Type B pancreatic cell (in vitro differentiated cells): ENCODE measurements at regions not wholly inside any gene's neighbourhood (a gene's known extent, or its start where the extent isn't known, plus 50 kb on each side); places are given as distances from the start of the nearest gene placed in this dataset.

ENCODE experiments used
- DNase-seq: peaks from one replicate; pipeline ENCODE4 v3.0.0; 2021; ENCODE audit warnings: mixed read lengths; ENCODE audit not compliant: unreplicated experiment; ENCODE audit errors: extremely low spot score
- H3K27ac Mint-ChIP-seq: 2 replicates; pipeline ENCODE4 v1.8.0; 2021; ENCODE audit warnings: mild to moderate bottlenecking, mixed read lengths
- H3K27me3 Mint-ChIP-seq: 2 replicates; pipeline ENCODE4 v1.8.0; 2021; ENCODE audit warnings: mixed read lengths
- H3K36me3 Mint-ChIP-seq: 2 replicates; pipeline ENCODE4 v1.8.0; 2021; ENCODE audit warnings: mixed read lengths
- H3K4me1 Mint-ChIP-seq: one replicate; pipeline ENCODE4 v1.8.0; 2021; ENCODE audit warnings: mixed read lengths; ENCODE audit not compliant: unreplicated experiment
- H3K4me3 Mint-ChIP-seq: 2 replicates; pipeline ENCODE4 v1.8.0; 2021; ENCODE audit warnings: mild to moderate bottlenecking, mixed read lengths
- H3K9me3 Mint-ChIP-seq: 2 replicates; pipeline ENCODE4 v1.8.0; 2021; ENCODE audit warnings: mixed read lengths
- TF ChIP-seq, protein P1 (sequence below): fragments of 200-600 bp; sonication (generic); conservative IDR thresholded peaks from 2 replicates; pipeline ENCODE4 v1.5.0; 2021; ENCODE audit warnings: antibody characterized with exemption, mild to moderate bottlenecking

DNA sequence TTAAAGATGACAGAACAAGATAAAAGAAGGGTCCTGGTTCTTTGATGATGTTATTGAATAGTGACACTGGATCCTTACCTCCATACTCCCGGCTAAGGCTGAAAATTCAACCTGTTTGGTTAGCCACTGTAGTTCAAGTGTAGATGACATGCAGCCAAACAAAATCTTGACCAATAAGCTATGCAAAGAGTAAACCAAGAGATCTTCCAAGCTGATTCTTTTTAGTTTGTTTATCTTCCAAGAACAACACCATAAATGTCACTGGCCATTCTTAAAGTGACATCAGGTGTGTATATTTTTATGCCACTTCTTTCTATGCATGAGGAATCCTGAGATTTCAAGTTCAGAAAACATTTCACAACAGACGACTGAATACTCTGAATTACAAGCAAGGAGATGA, 141.5 kb upstream of the FST start:
- Mint-ChIP-seq H3K4me1 (no peaks in the 10 kb centered on the region), H3K4me3 (no peak overlapping the region), H3K9me3 (no peaks in the 10 kb centered on the region), H3K36me3 (no peaks in the 10 kb centered on the region), H3K27ac (no peak overlapping the region), H3K27me3 (peaks cover 3% of the 10 kb centered on the region)
- DNase-seq: no peak
- TF ChIP-seq, protein P1, sequence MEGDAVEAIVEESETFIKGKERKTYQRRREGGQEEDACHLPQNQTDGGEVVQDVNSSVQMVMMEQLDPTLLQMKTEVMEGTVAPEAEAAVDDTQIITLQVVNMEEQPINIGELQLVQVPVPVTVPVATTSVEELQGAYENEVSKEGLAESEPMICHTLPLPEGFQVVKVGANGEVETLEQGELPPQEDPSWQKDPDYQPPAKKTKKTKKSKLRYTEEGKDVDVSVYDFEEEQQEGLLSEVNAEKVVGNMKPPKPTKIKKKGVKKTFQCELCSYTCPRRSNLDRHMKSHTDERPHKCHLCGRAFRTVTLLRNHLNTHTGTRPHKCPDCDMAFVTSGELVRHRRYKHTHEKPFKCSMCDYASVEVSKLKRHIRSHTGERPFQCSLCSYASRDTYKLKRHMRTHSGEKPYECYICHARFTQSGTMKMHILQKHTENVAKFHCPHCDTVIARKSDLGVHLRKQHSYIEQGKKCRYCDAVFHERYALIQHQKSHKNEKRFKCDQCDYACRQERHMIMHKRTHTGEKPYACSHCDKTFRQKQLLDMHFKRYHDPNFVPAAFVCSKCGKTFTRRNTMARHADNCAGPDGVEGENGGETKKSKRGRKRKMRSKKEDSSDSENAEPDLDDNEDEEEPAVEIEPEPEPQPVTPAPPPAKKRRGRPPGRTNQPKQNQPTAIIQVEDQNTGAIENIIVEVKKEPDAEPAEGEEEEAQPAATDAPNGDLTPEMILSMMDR: no peak

DNA sequence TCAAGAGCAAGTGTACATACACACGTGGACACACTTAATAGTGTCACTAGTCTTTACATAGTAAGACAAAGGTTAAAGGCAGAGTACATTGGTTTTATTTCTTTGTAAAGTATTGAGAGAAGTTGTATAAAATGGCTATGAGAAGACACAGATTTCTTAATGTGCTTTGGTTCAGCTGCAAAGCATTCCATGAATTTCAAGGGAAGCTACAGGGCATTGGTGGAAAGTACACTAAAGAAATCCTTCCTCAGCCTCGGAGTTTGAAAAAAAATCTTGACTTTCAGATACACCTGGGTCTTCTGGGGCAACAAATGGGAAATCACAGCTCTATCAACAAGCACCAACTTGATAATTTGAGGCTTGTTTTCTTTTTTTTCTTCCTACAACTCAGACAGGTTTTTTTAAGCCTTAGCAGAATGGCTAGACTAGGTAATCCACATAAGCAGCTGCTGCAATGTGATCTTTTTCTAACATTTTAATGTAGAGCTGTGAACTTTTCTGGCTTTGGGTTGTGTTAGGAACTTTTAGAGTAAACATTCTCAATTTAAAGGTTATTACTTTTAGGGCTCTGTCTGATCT, 140.4 kb upstream of the FST start:
- Mint-ChIP-seq H3K27ac (no peak overlapping the region), H3K9me3 (no peaks in the 10 kb centered on the region), H3K27me3 (peaks cover 3% of the 10 kb centered on the region), H3K4me1 (no peaks in the 10 kb centered on the region), H3K4me3 (no peak overlapping the region), H3K36me3 (no peaks in the 10 kb centered on the region)
- DNase-seq: no peak
- TF ChIP-seq, protein P1: no peak

DNA sequence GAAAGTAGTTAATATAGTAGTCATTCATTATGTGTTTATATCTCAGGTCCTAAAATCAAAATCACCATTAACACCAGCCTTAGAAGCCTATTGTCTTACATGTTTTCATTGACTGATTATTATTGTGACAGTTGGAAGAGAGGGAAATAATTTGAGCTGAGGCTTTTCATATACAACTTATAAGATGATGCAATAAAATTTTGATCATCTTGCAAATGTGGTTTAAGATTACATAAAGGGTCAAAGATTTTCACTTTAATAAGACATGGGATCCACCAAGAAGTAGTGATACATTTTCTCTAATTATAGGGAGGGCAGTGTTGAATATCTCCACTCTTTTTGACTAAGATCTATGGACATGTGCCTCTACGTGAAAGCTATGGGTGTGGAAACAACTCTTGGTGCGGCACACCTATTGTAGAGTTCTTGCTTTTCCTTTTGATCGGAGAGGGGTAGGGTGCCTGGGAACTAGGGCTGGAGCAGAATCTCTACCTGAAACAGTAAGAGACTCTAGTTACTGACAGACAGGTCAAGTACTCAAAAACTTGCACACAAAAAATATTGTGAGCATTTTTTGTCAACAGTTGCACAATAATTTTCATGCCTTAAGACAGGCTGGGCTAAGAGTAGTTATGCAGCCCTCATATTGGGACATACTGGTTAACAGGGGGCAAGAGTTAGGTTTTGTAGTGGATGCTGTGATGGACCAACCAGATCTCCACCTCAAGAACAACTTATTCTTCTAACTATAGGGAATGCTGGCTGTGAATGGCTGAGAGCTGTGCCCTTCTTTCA, 139.3 kb upstream of the FST start:
- Mint-ChIP-seq H3K27ac (no peak overlapping the region), H3K9me3 (no peaks in the 10 kb centered on the region), H3K4me3 (no peak overlapping the region), H3K27me3 (peaks cover 3% of the 10 kb centered on the region), H3K36me3 (no peaks in the 10 kb centered on the region), H3K4me1 (no peaks in the 10 kb centered on the region)
- TF ChIP-seq, protein P1: no peak
- no peak for DNase-seq

DNA sequence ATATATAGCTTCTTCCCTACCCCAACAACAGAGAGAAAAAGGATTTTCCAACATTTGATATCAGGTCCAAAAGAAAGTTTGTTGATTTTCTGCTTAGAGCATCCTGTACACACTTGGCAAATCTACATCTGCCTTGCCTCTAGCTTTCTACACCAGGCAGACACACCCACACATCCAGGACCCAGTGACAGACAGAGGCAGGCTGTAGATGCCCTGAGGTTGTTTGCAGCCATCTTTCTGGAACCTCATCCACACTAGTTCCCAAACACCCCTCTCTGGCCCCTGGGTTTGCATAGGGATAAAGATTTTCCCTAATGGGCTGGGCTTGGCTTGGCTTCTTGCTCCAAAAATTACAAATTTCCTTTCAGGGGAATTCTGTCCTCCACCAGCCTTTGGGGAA, 138.2 kb upstream of the FST start:
- no peak for DNase-seq
- TF ChIP-seq, protein P1: no peak
- no peaks in the 10 kb centered on the region for H3K9me3 Mint-ChIP-seq
- H3K4me1 Mint-ChIP-seq: no peaks in the 10 kb centered on the region
- H3K4me3 Mint-ChIP-seq: no peak overlapping the region
- peaks cover 3% of the 10 kb centered on the region for H3K27me3 Mint-ChIP-seq
- H3K36me3 Mint-ChIP-seq: no peaks in the 10 kb centered on the region
- H3K27ac Mint-ChIP-seq: no peak overlapping the region

DNA sequence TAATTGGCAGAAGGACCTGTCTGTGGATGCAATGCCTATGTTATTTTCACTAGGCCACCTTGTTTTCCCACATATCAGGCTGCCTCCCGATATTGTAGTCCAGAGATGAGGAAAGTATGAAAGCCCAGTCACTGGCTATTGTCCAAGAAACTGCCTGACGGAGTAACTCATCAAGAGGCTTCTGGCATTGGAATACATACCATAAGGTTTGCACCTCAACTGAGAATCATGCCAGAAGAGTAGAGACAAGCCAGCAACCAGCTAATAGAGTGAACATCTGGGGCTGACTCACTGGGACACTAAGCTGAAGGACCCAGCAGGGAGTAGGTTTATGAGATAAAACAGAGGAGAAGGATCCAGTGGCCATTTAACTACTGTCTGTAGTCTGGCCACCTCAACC, 137.2 kb upstream of the FST start:
- no peak for DNase-seq

More for the DNA sequence above, 137.2 kb upstream of the FST start:
- no peak overlapping the region for H3K27ac Mint-ChIP-seq
- peaks cover 3% of the 10 kb centered on the region for H3K27me3 Mint-ChIP-seq
- no peak overlapping the region for H3K4me3 Mint-ChIP-seq
- H3K4me1 Mint-ChIP-seq: no peaks in the 10 kb centered on the region
- no peaks in the 10 kb centered on the region for H3K9me3 Mint-ChIP-seq
- H3K36me3 Mint-ChIP-seq: no peaks in the 10 kb centered on the region
- TF ChIP-seq, protein P1: no peak
